ENCODE measurements at regions not wholly inside any gene's neighbourhood (a gene's known extent, or its start where the extent isn't known, plus 50 kb on each side); places are given as distances from the start of the nearest gene placed in this dataset.

DNA sequence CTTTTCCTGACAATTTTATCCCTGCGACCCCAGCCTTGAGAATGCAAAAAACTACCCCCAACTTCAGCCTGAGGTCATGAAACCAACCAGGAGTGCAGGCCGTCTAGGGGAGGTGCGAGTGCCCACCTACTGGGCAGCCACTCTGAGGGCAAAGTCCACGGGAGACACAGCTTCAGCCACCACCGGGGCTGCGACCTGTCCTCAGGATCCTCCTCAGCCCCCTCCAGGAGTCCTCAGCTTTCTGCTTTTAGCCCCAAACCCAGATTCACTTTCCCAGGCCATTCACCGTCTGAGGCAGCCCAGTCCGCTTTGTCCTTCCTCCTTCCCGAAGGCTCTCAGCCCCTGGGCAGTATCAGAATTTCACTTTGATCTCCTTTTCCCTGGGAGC, 210.2 kb upstream of the TNP1 start:
- no peak for DNase-seq

DNA sequence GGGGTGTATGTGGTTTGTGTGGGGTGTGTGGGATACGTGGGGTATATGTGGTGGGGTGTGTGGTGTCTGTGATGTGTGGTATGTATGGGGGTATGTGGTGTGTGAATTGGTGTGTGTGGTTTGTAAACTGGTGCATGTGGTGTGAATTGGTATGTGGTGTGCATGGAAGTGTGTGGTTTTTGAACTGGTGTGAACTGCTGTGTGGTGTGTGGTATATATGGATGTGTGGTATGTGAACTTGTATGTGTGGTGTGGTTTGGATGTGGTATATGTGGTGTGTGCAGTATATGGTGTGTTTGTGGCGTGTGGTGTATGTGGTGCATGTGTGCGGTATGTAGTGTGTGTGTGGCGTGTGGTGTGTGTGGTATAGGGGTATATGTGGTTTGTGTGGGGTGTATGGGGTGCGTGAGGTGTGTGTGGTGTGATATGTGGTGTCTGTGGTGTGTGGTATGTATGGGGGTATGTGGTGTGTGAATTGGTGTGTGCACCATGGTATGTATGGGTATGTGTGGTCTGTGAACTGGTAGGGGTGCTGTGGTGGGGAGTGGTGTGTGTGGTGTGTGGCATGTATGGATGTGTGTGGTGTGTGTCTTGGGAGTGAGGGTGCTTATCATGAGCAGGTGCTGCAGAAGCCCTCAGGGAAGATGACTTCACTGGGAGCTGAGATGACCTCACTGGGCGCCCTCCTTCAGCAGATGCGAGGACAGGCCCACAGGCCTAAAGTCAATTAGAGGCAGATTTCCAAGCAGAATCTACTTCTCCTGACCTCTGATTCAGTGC, 209.6 kb upstream of the TNP1 start:
- DNase-seq = no peak

- no peak for DNase-seq
Measured at GRCh38 chr2:217068677-217069250, 208.9 kb upstream of the TNP1 start.

DNA sequence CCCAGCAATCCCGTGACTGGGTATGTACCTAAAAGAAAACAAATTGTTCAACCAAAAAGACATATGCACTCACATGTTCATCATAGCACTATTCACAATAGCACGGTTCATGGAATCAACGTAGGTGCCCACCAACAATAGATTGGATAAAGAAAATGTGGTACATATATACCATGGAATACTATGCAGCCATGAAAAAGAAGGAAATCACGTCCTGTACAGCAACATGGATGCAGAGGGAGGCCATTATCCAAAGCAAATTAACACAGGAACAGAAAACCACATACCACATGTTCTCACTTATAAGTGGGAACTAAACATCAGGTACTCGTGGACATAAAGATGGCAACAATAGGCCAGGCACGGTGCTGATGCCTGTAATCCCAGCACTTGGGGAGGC, 207.9 kb upstream of the TNP1 start:
- DNase-seq = no peak

DNA sequence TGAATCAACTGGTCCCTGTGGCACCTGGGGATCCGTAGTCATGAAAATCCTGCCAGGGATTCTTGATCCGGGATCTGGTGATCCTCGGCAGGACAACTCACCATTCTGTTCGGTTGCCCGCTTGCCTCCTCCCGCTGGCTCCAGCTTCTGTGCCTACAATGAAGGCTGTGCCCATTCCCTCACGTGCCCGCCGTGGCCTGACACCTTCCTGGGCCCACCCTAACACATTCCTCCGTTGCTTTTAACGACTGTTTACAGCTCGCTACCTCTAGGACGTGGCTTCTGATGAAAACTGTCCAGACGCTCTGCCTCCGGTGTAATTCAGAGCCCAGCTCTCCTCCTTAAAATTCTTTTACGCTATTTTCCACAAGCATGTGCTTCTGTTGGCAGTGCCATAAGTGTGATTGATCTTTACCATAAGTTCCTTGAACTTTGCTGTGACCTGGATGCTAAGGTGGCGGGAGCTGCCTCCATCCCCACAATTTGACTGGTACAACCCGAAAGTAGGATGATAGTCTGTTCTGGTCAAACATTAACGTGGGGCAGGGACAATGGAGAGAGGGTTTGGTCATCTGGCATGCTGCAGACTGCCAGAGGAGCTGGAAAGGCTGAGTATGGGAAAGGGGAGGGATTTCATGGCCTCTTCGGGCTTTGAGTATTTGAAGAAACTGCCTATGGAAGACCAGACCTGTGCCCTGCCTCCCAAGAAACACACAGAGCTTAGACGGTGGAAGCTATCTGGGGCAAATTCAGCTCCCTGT, 206.8 kb upstream of the TNP1 start:
- no peak for DNase-seq

DNA sequence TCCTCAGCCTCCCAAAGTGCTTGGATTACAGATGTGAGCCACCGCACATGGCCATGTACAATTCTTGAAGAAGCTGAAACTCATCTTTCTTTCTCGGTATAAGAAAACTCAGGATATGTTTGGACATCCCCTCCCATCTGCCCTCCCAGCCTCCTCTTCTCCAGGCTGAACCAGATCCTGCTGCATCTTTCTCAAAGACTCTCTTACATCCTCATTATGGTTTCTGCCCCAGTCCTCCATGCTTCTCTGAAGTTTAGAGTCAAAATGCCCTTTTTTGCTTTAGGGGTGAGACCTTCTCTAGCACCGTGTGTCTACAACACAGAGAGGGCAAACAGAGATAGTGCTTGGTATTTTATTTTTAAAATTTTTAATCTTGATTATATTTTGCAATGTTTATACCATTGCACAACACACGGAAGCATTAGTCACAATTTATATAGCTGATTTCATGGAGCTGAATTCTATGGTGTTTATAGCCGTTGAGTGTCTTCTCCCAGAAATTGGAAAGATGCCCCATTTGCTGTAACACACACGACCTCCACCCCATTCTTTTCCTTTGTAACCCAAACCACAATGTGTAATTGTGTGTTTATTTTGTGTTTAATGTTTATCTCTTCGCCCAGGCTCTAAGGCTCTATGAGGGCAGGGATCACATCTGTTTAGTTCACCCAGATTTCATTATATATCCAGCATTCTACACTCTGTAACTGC, 206.0 kb upstream of the TNP1 start:
- DNase-seq = peak; percentile 95

GRCh38 chr2:217065012-217065290, 205.1 kb upstream of the TNP1 start:
- no peak for DNase-seq

DNA sequence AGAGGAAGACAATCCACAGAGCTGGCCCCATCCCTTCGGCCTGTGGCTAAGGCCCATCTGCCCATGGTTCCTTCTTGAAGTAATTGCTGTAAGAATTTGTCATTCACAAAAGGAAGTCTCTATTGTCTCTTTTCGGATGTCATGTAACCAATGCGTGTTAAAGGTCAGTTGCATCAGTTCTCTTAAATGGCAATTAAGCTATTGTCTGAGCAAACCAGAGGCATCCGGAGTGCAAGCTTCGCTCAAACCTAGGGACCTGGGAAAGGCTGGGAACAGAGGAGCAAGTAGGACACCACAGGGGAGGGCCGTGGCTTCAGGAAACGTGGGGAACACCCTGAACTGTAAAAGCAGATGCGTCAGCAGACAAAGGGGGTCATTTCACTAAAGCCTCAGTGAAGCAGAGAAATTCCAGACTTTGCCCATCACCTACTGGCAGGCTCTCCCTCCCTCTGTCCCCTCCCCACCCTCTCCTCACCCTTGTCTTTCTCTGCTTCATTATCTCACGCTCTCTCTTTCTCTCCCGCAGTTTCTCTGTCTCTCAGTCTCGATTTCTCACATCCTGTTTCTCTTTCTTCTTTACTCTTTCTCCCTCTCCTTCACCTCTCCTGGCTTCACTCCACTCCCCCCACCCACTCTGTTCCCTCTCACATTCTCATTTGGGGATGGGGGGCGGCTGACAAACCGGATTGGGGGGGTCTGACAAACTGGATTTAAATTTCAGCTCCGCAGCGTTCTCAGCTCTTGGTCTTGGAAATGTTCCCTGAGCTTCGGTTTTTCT, 204.6 kb upstream of the TNP1 start:
- peak; percentile 35 for DNase-seq

GRCh38 chr2:217063238-217063755, 203.4 kb upstream of the TNP1 start:
- no peak for DNase-seq

DNA sequence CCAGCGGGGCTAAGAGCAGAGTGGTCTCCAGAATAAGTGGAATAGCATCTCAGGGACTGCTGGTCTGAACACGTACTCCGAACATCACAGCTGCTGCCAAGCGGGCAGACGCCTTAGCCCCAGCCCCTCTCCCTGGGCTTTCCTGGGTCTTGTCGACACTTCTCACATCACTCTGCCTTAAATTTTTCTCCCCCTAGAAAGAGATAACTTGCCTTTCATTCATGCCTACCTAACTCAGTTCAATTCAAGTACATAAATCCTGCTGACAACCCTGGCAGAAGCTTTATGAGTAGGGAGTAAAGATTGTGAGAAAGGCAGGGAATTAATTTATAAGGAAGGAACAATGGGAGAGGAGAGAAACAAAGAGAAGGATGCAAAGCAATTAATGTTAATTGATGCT, 202.9 kb upstream of the TNP1 start:
- no peak for DNase-seq

- no peak for DNase-seq
Measured at GRCh38 chr2:217061916-217062505, 202.1 kb upstream of the TNP1 start.

DNA sequence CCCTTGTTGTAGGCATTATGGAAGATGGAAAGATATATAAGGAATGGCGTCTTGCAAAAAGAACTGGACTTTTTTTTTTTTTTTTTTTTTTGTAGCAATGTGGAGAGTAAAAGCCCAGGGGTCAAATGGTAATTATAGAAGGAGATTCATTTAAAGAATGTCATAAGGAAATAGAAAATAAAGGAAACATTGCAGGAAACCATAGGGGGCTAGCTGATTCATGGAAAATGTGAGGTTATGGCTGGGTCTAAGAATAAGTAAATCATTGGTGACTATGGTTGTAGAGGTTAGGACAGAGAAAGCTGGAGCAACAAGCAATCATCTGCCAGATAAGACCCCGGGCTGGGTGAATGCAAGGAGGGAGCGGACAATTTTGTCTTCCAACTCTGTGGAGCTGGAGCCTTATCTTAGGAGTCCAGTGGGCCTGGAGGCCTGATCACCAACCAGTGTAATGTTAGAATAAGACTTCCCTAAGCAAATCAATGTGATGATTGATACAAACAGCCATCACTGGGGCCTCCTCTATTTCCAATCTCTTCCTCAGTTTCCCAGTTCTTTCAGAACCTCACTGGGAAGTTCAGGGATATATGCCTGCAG, 201.2 kb upstream of the TNP1 start:
- DNase-seq = peak; percentile 26

- no peak for DNase-seq
Measured at GRCh38 chr2:217060516-217060915, 200.7 kb upstream of the TNP1 start.

- no peak for DNase-seq
Measured at GRCh38 chr2:217058791-217059755, 199.2 kb upstream of the TNP1 start.

- DNase-seq = no peak
Measured at GRCh38 chr2:217057773-217058172, 197.9 kb upstream of the TNP1 start.

GRCh38 chr2:217055624-217056023, 195.8 kb upstream of the TNP1 start:
- no peak for DNase-seq

GRCh38 chr2:217054791-217055190, 194.9 kb upstream of the TNP1 start:
- peak; percentile 31 for DNase-seq

- no peak for DNase-seq
Measured at GRCh38 chr2:217052856-217053577, 193.2 kb upstream of the TNP1 start.

- no peak for DNase-seq
Measured at GRCh38 chr2:217051416-217051815, 191.6 kb upstream of the TNP1 start.

- peak; percentile 46 for DNase-seq
Measured at GRCh38 chr2:217049956-217050355, 190.1 kb upstream of the TNP1 start.

All from fibroblast of skin of right quadriceps (primary cell).